GM06990 (cell line): ENCODE measurements at regions not wholly inside any gene's neighbourhood (a gene's known extent, or its start where the extent isn't known, plus 50 kb on each side); places are given as distances from the start of the nearest gene placed in this dataset.

Source experiments
- DNase-seq: peaks from one replicate; pipeline ENCODE4 v3.0.0-alpha.2; 2011; ENCODE audit not compliant: insufficient read length; ENCODE audit errors: extremely low read depth
- H3K27me3 ChIP-seq: replicated peaks from 2 replicates; pipeline ENCODE4 v1.6.0; 2011; ENCODE audit warnings: low read length; ENCODE audit not compliant: control insufficient read depth, insufficient read depth
- H3K36me3 ChIP-seq: 2 replicates; pipeline ENCODE4 v1.5.1; 2011; ENCODE audit warnings: low read length; ENCODE audit not compliant: control insufficient read depth, insufficient read depth
- H3K4me3 ChIP-seq: replicated peaks from 2 replicates; pipeline ENCODE4 v1.5.1; 2011; ENCODE audit warnings: low read depth, mild to moderate bottlenecking, control low read depth, low read length
- TF ChIP-seq, protein P1 (sequence below): IDR thresholded peaks from 2 replicates; pipeline ENCODE4 v1.5.1; 2011; ENCODE audit warnings: low read length, control low read depth, mild to moderate bottlenecking, inconsistent platforms; ENCODE audit not compliant: insufficient read depth, poor library complexity, severe bottlenecking

DNA sequence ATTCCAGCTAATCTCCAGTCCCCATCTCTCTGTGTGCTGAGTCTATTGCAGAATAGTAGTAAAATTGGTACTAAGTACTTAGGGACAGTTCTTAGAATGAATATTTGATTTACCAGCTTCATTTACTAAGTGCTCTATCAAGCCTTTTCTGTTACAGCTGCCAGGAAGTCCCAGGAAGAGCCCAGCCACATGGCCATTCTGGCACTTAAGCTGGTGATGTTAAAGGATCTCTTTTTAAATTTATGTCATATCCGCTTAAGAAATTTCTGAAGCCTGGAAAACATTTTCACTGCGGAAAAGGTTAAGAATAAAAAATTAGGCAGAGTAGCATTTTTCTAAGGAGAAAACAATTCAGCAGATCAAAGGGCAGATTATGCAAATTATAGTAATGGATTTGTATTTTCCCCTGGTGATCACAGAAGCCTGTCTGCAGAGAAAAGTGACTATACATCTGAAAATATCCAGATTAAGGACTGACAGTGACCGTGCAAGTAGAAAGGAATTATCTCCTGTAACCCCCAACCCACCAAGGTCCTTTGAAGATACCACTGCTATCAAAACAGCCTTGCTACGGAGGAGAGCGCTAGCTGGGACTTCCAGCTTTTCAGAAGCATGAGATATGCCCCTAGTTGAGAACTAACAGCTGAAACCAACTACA is 260.8 kb downstream of the SH3BP4 start:
- no peak overlapping the region for H3K4me3 ChIP-seq
- DNase-seq: no peak
- no peaks in the 10 kb centered on the region for H3K27me3 ChIP-seq
- TF ChIP-seq, protein P1, sequence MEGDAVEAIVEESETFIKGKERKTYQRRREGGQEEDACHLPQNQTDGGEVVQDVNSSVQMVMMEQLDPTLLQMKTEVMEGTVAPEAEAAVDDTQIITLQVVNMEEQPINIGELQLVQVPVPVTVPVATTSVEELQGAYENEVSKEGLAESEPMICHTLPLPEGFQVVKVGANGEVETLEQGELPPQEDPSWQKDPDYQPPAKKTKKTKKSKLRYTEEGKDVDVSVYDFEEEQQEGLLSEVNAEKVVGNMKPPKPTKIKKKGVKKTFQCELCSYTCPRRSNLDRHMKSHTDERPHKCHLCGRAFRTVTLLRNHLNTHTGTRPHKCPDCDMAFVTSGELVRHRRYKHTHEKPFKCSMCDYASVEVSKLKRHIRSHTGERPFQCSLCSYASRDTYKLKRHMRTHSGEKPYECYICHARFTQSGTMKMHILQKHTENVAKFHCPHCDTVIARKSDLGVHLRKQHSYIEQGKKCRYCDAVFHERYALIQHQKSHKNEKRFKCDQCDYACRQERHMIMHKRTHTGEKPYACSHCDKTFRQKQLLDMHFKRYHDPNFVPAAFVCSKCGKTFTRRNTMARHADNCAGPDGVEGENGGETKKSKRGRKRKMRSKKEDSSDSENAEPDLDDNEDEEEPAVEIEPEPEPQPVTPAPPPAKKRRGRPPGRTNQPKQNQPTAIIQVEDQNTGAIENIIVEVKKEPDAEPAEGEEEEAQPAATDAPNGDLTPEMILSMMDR: no peak
- H3K36me3 ChIP-seq: no peaks in the 10 kb centered on the region

DNA sequence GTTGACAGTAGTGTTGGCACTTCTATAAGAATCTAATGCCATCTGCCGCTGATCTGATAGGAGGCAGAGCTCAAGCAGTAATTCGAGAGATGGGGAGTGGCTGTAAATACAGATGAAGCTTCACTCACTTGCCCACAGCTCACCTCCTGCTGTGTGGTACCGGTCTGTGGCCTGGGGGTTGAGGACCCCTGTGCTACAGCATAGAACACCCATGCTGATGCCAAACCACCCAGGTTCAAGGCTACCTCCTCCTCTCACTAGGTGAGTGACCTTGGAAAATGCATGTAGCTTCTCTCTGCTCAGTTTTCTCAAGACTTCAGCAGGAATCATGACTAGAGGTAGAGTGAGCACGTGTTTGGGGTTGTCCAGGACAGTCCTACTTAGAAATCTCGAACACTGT is 263.4 kb downstream of the SH3BP4 start:
- DNase-seq: no peak
- H3K36me3 ChIP-seq: no peaks in the 10 kb centered on the region
- H3K4me3 ChIP-seq: no peak overlapping the region
- TF ChIP-seq, protein P1: no peak
- H3K27me3 ChIP-seq: no peaks in the 10 kb centered on the region

DNA sequence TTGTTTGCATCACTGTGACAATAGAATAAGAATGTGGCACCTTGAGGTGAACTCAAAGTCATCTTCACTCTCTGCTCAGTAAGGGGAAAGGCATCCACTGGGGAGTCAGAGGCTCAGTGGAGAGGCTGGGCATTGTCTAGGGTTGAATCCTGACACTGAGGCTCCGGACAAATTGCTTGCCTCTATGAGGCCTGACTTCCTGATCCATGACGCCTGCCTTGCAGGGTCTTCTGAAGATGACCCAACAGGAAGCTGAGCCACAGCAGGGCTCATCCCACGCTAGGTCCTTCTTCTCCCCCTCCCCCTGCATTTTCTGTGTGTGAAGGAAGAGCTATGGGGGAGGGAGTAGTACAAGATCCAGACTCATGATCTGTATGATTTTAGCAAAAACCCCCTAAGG is 265.1 kb downstream of the SH3BP4 start:
- TF ChIP-seq, protein P1: no peak
- Histone ChIP-seq H3K27me3 (no peaks in the 10 kb centered on the region), H3K36me3 (no peaks in the 10 kb centered on the region), H3K4me3 (no peak overlapping the region)
- no peak for DNase-seq

DNA sequence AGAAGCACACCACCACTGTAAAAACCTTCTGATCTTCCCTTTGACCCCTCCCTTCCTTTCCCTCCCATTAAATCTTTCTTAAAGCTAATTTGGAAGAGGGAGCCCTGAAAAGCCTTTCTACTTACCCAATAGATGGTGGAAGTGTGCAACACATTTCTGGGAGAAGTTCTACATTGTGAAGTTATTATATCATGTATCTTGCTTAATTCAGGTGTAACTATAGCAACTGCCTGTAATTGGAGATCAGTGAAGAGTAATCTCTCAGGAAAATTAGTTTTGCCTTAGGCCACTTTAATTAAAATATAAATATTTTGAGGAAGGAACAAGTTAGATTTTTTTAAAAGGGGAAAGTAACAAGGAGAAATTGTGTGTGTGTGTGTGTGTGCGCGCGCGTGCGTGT is 266.0 kb downstream of the SH3BP4 start:
- no peak for DNase-seq
- H3K27me3 ChIP-seq: no peaks in the 10 kb centered on the region
- H3K4me3 ChIP-seq: no peak overlapping the region
- TF ChIP-seq, protein P1: no peak
- no peaks in the 10 kb centered on the region for H3K36me3 ChIP-seq

DNA sequence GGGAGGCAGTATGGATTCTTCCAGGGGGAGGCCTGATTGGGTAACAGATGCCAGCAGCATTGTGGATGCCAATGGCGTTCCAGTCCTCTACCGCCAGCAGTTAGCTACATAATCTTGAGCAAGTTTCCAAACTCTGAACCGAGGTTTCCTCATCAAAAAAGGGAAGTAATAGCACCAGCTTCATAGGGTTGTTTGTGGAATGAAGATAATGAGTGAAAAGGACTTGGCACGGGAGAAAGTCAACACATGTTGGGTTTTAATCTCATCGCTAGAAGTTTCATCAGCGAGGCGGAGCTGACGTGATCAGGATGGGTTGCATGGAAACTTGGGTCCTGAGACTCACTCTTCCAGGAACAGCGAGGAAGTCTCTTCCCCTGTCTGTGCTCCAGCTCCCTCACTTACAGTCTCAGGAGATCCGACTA is 266.7 kb downstream of the SH3BP4 start:
- Histone ChIP-seq H3K36me3 (no peaks in the 10 kb centered on the region), H3K4me3 (no peak overlapping the region), H3K27me3 (no peaks in the 10 kb centered on the region)
- no peak for DNase-seq
- TF ChIP-seq, protein P1: no peak

DNA sequence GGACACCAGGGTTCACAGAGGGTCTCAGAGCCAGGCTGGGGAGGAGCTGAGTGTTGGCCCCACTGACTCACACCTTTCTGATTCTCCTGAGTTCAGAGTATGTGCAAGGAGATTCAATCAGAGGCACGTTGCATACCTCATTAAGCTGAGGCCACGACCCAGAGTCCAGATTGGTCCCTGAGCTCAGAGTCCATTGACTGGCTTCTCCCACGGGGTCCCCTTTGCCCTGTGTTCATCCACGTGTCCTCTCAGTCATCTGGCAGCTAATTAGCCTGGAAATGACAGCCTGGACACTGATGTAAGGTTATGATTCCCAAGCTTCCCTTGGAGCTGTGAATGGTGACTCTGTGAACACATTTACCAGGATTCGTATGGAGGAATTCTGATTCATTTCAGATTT is 267.2 kb downstream of the SH3BP4 start:
- no peak for DNase-seq
- TF ChIP-seq, protein P1: no peak

More for the DNA sequence above, 267.2 kb downstream of the SH3BP4 start:
- Histone ChIP-seq H3K27me3 (no peaks in the 10 kb centered on the region), H3K36me3 (no peaks in the 10 kb centered on the region), H3K4me3 (no peak overlapping the region)
